Tibial nerve (tissue), 4 donors: ENCODE measurements at regions not wholly inside any gene's neighbourhood (a gene's known extent, or its start where the extent isn't known, plus 50 kb on each side); places are given as distances from the start of the nearest gene placed in this dataset.

Experiments
- EP300 ChIP-seq, 2 donors: sonication (generic); formaldehyde crosslinking; IDR thresholded peaks; one replicate each; pipeline ENCODE4 v1.6.1; 2017; ENCODE audit warnings: antibody characterized with exemption in 2 of 2, mild to moderate bottlenecking in 1 of 2
- POLR2A ChIP-seq, 2 donors: fragments of 450-650 bp; IDR thresholded peaks; one replicate each; pipeline ENCODE4 v1.6.1; 2017; ENCODE audit warnings: antibody characterized with exemption in 2 of 2, mild to moderate bottlenecking in 2 of 2, moderate library complexity in 2 of 2
- TF ChIP-seq, protein P1 (sequence below), 5 experiments: fragments of 200-600 bp in 3 of 5; fragments of 450-650 bp in 2 of 5; sonication (generic) in 3 of 5; IDR thresholded peaks; one replicate each; pipeline ENCODE4 v1.5.1; 2016 to 2019; ENCODE audit warnings: antibody characterized with exemption in 5 of 5, mild to moderate bottlenecking in 3 of 5, moderate library complexity in 2 of 5

DNA sequence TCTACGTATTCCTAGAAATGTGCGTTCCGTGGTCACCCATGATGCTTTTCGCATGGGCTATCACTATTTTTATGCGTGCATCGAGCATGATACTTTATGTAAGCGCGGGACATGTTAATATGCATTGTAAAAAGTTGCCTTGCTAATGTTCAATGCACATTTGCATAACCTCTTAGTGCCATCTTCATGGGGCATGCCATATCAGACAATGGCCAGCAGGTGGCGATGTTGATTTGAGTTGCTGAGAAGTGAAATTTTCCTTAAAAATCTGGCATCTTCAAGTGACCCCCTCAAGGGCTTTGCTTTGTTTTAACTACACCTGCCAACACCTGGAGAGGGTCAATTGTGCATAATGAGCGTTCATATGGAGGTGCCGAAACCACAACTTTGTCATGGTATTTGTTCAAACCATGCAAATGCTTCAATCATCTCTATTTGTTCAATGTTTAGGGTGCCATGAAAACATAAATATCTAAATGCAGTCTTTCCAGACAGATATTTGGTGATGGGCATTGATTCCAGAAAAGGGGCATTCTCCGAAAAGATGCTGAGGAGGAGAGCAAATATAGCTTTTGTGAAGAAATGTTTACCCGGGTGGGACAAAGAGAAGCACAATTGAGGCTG, 833.9 kb upstream of the PRKX start:
- TF ChIP-seq, protein P1, sequence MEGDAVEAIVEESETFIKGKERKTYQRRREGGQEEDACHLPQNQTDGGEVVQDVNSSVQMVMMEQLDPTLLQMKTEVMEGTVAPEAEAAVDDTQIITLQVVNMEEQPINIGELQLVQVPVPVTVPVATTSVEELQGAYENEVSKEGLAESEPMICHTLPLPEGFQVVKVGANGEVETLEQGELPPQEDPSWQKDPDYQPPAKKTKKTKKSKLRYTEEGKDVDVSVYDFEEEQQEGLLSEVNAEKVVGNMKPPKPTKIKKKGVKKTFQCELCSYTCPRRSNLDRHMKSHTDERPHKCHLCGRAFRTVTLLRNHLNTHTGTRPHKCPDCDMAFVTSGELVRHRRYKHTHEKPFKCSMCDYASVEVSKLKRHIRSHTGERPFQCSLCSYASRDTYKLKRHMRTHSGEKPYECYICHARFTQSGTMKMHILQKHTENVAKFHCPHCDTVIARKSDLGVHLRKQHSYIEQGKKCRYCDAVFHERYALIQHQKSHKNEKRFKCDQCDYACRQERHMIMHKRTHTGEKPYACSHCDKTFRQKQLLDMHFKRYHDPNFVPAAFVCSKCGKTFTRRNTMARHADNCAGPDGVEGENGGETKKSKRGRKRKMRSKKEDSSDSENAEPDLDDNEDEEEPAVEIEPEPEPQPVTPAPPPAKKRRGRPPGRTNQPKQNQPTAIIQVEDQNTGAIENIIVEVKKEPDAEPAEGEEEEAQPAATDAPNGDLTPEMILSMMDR (IDR thresholded peaks at IDR 0.05) = peak; percentile 60 to 96 (median 67)
- TF ChIP-seq POLR2A (IDR thresholded peaks at IDR 0.05) (no peak), EP300 (IDR thresholded peaks at IDR 0.05) (no peak)
